Chondrocyte (in vitro differentiated cells): ENCODE measurements at regions not wholly inside any gene's neighbourhood (a gene's known extent, or its start where the extent isn't known, plus 50 kb on each side); places are given as distances from the start of the nearest gene placed in this dataset.

Source experiments
- DNase-seq: peaks from one replicate; pipeline ENCODE4 v3.0.0; 2021; ENCODE audit warnings: mixed read lengths, low spot score
- H3K27ac Mint-ChIP-seq: one replicate; pipeline ENCODE4 v1.8.0; 2021; ENCODE audit warnings: mild to moderate bottlenecking, moderate library complexity, mixed read lengths; ENCODE audit not compliant: unreplicated experiment
- H3K27me3 Mint-ChIP-seq: 2 replicates; pipeline ENCODE4 v1.8.0; 2021; ENCODE audit warnings: low read depth, mixed read lengths
- H3K36me3 Mint-ChIP-seq: 2 replicates; pipeline ENCODE4 v1.8.0; 2021; ENCODE audit warnings: low read depth, mixed read lengths
- H3K4me1 Mint-ChIP-seq: 2 replicates; pipeline ENCODE4 v1.8.0; 2021; ENCODE audit warnings: low read depth, mild to moderate bottlenecking, mixed read lengths
- H3K4me3 Mint-ChIP-seq: one replicate; pipeline ENCODE4 v1.8.0; 2021; ENCODE audit warnings: mild to moderate bottlenecking, moderate library complexity, mixed read lengths; ENCODE audit not compliant: unreplicated experiment
- H3K9me3 Mint-ChIP-seq: 2 replicates; pipeline ENCODE4 v1.8.0; 2021; ENCODE audit warnings: low read depth, mixed read lengths
- CTCF ChIP-seq: fragments of 200-600 bp; sonication (generic); IDR thresholded peaks from 2 replicates; pipeline ENCODE4 v1.5.0; 2021; ENCODE audit warnings: antibody characterized with exemption, mild to moderate bottlenecking, moderate library complexity

GRCh38 chr7:53596230-53596629 lies 560.8 kb downstream of the POM121L12 start:
- Mint-ChIP-seq H3K4me3 (no peak overlapping the region), H3K27ac (no peak overlapping the region), H3K4me1 (no peaks in the 10 kb centered on the region), H3K9me3 (peaks cover 7% of the 10 kb centered on the region), H3K27me3 (peaks cover 4% of the 10 kb centered on the region), H3K36me3 (no peaks in the 10 kb centered on the region)
- DNase-seq = no peak
- TF ChIP-seq CTCF = no peak

- H3K4me1 Mint-ChIP-seq = peaks cover 4% of the 10 kb centered on the region
- H3K27me3 Mint-ChIP-seq = no peaks in the 10 kb centered on the region
- H3K4me3 Mint-ChIP-seq = no peak overlapping the region
- no peak overlapping the region for H3K27ac Mint-ChIP-seq
- DNase-seq = no peak
- peaks cover 12% of the 10 kb centered on the region for H3K9me3 Mint-ChIP-seq
- no peaks in the 10 kb centered on the region for H3K36me3 Mint-ChIP-seq
- no peak for TF ChIP-seq CTCF
Observed at GRCh38 chr7:53600296-53600695, 564.9 kb downstream of the POM121L12 start.

- Mint-ChIP-seq H3K4me3 (no peak overlapping the region), H3K4me1 (peaks cover 4% of the 10 kb centered on the region), H3K27ac (no peak overlapping the region), H3K27me3 (no peaks in the 10 kb centered on the region), H3K9me3 (peaks cover 9% of the 10 kb centered on the region), H3K36me3 (no peaks in the 10 kb centered on the region)
- no peak for DNase-seq
- TF ChIP-seq CTCF = no peak
Observed at GRCh38 chr7:53602817-53603418, 567.5 kb downstream of the POM121L12 start.

GRCh38 chr7:53603461-53603860 lies 568.0 kb downstream of the POM121L12 start:
- Mint-ChIP-seq H3K27me3 (no peaks in the 10 kb centered on the region), H3K4me3 (no peak overlapping the region), H3K36me3 (no peaks in the 10 kb centered on the region), H3K9me3 (peaks cover 7% of the 10 kb centered on the region), H3K4me1 (peaks cover 4% of the 10 kb centered on the region), H3K27ac (no peak overlapping the region)
- TF ChIP-seq CTCF = no peak
- no peak for DNase-seq

- Mint-ChIP-seq H3K4me3 (no peak overlapping the region), H3K36me3 (no peaks in the 10 kb centered on the region), H3K27me3 (no peaks in the 10 kb centered on the region), H3K27ac (no peak overlapping the region), H3K4me1 (peaks cover 4% of the 10 kb centered on the region), H3K9me3 (peaks cover 7% of the 10 kb centered on the region)
- TF ChIP-seq CTCF = no peak
- no peak for DNase-seq
Observed at GRCh38 chr7:53604201-53604600, 568.8 kb downstream of the POM121L12 start.
